ENCODE measurements at regions not wholly inside any gene's neighbourhood (a gene's known extent, or its start where the extent isn't known, plus 50 kb on each side); places are given as distances from the start of the nearest gene placed in this dataset.

DNA sequence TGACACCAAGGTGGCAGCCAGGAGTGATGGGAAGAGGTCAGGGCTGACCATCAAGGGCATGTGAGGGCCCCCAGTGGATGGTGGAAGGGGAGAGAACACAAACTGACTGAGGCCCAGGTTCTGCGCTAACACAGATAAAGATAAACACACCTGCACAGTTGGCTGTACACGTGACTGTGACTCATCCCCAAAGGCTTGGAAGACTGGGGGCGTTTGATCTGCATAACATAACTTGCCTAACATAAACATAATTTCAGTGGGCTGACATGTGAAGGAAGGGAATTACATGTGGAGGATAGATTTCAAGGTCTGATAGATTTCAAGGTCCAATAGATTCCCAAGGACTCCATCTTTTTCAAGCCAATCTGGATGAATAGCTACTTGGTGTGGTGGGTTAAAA lies 100.9 kb upstream of the TNRC6C start:
- DNase-seq (ENCODE audit: low spot score): no peak

DNA sequence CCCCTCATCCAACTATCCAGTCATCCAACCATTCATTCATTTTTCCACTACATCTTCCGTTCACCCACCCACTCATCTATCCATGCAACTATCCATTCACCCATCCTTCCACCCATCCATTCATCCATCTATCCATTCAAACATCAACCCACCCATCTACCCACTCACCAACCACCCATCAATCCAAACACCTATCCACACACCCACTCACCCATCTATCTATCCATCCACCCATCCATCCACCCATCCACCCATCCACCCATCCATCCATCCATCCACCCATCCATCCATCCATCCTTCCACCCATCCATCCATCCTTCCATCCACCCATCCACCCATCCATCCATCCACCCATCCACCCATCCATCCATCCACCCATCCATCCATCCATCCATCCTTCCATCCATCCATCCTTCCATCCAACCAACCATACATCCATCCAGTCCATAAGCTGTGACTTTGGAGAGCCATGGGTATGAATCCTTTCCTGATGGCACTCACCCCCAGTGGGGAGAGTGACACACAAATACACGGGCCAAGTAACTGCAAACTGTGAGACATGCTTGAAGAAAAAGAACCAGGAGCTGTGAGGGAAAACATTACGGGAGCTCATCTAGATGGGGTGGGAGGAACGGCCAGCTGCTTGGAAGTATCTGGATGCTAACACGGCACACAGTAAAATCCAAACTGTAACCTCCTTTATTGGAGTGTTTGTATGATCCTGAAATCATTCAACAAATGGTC lies 100.0 kb upstream of the TNRC6C start:
- no peak for DNase-seq (ENCODE audit: low spot score)

DNA sequence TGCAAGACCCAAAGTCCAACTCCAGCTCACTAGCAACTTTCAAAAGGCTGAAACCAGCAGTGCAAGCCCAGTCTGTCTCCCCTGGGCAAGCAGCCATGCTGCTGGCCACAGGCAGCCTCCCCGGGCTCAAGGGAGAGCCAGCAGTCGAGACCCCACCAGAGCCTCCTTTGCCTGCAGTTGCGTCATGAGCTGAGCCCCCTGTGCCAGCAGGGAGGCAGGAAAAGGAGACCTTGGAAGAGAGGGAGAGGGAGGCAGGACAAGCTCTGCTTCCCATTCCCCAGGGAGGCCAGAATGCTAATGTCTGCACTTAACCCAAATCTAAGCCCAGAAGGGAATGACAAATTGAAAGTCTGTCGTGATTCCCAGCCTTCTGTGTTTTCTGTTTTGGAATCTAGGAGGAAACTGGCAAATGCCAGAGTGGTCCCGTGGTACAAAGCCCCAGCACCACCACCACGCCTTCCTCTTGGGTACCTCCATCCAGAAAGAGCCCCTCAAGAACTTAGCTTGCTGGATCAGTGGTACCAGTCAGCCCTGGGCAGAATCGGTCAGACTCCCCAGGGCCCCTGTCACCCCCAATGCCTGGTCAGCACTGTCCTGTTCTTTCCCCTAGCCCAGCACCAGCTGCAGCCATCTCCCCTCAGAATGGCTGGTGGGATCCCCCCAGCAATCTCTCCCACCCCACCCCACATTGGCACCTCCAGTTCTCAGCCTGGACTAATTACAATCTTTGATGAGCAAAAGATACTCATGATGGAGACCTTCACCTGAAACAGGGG lies 99.3 kb upstream of the TNRC6C start:
- DNase-seq (ENCODE audit: low spot score): no peak

DNA sequence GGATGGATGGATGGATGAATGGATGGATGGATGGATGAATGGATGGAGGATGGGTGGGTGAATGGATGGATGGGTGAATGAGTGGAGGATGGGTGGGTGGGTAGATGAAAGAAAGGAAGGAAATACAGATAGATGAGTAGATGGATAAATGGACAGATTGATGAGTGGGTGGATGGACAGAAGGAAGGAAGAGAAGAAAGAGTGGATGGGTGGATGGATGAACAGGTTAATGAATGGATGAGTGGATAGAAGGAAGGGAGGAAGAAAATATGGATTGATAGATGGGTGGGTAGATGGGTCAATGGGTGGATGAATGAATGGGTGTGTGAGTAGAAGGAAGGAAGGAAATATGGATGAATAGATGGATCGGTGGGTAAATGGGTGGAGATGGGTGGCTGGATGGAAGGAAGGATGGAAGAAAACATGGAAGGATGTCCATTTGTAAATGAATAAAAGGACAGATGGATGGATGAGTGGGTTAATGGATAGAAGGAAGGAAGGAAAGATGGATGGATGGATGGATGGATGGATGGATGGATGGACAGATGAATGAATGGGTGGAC lies 97.3 kb upstream of the TNRC6C start:
- DNase-seq (ENCODE audit: low spot score): no peak

DNA sequence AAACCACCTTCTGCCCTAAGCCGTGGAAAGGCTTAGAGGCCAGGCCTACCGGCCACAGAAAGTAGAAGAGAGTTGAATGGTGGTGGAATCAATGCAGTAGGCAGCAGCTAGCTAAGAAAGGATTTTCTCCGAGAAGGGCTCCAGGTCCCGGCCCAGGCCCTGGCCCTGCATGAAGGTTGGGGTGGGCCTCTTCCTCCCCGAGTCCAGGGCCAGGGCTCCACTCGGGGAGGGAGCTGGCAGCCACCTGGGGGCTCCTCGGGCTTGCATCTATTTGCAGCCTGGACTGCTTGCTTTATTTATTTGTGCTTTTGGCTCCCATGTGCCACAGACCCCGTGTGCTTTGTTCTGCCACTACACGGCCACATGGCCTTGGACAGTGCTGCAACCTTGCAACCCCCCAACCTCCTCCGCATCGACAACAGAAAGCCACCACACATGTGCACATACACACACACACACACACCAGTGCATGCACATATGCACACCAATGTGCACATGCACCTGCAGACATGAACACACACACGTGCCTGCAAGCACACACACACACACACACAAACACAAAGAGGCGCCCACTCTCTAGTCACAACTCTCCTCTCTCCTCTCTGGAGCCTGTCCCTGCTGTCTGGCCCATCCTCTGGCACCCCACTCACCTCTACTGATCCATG lies 96.4 kb upstream of the TNRC6C start:
- no peak for DNase-seq (ENCODE audit: low spot score)

DNA sequence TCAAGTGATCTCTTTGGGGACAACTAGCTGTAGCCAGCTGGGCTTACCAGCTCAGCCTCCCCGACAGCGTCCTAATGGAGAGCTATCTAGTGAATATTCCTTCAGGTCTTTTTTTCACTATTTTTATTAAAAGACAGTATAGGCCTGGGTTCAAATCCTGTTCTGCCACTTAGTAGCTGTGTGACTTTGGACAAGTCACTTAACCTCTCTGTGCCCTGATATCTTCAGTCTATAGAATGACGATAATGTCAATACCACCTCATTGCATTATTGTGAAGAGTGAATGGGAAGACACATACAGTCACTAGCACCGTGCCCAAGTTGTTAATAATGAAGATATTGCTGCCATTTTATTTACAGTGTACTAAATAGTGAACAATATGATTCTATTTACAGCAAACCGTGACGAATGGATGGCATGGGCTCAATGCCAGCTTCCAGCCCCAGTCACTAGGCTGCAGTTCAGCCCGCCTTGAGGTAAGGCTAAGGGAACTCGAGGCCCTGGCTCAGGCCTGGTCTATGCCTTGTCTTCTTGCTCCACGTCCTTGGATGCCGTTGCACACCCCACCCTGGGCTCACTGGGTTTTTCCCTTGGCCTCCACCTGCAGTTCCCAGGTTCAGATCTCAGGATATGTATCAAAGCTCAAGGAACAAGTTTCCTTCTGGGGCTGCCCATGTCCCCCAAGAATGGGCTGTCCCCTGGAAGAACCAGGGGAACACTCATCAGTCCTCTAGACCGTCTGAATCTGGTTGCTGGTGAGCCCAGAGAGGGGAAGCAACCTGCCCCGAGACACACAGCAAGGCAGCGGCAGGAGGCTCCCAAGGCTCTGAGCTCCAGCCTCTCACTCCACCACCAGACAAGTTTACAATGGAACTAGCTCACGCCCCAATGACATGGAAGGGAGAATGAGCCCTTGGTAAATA lies 95.4 kb upstream of the TNRC6C start:
- no peak for DNase-seq (ENCODE audit: low spot score)

DNA sequence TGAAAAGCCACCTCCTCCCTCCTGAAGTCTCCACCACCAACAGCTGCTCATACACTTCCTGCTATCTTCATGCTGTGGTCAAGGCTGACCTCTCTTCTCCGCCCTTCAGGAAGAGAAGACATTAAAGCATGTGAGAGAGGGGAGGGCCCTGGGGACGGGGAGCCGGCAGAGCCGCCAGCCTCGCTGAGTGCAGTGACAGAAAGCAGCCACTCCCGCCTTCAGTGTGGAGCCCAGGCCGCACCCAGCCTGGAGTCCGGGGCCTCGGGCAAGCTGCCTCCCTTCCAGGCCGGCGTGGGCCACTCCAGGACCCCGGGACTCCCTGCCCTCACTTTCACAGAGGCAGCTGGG lies 94.7 kb upstream of the TNRC6C start:
- peak; percentile 46 for DNase-seq (ENCODE audit: low spot score)

DNA sequence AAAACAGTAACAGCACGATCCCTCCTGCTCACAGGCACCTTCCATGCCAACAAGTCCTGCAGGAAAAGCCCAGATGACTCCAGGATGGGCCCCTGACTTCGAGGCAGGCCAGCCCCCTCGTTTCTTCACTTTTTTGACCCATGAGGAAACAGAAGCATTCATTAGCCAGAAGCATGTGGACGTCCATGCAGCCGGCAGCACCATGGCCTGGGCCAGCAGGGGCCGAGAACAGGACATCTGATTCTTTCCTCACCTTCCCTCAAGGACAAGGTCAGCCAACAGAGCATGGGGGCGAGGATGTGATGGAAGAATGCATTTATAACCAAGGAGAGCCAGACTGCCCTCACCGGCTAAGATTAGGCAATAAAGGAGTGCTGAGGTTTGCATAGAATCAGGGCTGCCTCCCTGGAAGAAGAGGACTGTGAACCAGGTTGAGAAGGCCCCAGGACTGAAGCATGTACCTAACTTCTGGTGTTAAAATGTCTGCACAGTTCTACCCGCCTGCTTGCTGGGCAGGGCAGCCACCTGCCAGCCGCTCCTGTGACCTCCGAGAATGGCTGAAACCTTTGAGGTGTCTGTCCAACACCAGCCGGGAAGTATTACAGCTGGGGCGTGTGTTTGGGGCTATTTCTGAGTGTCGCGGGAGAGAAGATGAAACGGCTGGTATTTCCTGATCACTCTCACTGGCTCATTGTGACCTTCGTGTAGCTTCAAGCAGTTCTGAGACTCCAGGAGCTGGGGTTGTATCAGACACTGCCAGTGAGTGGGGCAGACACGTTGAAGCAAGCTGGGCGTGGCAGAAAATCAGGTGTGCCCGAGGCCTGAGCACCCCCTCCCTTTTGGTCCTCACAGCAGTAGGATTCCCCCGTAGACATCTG lies 94.0 kb upstream of the TNRC6C start:
- no peak for DNase-seq (ENCODE audit: low spot score)

DNA sequence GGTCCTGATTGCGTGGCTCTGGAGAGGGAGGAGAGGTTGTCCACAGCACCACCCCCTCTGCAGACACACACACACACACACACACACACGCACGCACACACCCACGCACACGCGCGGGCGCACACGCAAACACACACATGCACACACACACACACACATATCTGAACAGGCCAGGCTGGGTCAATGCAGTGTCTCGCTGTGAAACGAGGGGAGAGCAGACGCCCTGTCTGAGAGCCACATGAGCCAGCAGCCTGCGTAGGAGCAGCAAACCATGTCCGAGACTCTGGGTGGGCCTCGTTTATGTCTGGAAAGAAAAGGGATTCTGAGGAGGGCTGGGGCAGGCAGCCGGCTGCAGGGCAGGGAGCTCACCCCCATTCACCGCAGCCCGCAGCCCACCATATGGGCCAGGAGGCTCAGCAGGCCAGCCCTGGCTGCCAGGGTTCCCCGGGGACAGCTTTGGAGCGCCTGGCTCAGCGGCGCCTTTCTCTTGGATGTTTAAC lies 93.3 kb upstream of the TNRC6C start:
- peak; percentile 48 for DNase-seq (ENCODE audit: low spot score)

DNA sequence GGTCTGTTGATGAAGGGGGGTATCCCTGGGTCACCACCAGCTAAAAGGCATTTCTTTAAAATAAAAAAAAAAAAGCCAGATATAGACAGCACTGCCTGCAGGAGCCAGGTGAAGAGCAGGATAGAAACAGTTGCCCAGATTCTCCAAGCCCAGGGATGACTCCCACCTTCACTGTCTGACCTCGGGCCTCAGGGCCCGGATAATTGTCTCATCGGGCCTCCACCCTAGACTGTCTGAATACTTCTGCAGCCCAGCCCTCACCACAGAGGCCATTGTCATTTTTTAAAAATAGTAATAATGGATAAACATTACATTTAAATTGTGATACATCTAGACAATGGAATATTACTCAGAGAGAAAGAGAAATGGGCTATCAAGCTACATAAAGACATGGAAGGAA lies 92.8 kb upstream of the TNRC6C start:
- DNase-seq (ENCODE audit: low spot score): no peak

DNA sequence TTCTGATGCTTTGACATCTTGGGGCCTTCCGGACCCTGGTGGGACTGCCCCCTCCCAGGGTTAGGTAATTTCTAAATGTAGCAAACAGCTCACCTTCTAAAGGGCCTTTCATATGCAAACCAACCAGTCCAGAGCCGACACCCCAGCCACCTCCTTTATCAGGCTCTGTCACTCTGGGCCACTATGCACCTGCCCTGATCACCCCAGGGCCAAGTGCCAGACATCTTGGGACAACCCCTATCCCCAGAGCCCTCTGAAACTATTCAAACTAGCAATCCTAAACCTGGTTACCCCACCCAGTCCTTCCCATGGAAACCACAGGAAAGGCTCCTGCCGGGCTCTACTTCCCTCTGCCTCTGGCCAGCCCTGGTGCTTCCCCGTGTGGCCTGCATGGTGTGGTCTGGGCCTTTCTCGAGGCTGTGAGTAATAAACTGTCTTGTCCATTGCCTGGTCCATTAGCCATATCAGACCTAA lies 91.2 kb upstream of the TNRC6C start:
- no peak for DNase-seq (ENCODE audit: low spot score)

DNA sequence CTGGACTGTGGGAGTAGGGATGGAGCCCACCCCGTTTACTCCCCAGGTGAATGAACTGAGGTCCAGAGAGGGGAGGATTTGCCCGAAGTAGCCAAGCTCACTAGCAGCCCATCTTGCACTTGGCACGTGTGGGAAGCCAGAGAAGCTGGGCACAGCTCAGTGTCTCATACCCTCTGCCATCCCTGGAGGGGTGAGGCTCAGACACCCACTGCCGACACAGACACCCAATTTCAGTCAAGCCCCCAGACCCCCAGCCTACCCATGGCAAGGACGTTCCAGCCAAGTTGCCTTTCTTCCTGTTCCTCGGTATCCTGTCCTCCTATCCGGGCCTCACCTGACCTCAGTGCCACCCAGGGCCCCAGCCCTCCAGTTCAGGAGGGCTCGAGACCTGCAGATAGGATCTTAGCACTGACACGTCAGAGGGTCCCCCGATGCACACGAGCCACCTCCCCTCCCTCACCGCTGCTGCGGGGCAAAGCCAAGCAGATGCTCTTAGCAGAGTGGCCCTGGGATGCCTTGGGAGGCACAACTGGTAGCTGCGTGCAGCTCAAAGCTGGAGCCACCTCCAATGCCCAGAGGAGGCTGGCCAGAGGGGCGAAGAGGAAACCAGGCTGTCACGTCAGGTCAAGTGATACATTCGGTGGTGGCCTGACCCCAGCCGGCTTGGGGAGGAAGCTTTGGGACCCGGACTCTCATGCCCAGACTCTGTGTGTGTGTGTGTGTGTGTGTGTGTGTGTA lies 90.4 kb upstream of the TNRC6C start:
- no peak for DNase-seq (ENCODE audit: low spot score)

DNA sequence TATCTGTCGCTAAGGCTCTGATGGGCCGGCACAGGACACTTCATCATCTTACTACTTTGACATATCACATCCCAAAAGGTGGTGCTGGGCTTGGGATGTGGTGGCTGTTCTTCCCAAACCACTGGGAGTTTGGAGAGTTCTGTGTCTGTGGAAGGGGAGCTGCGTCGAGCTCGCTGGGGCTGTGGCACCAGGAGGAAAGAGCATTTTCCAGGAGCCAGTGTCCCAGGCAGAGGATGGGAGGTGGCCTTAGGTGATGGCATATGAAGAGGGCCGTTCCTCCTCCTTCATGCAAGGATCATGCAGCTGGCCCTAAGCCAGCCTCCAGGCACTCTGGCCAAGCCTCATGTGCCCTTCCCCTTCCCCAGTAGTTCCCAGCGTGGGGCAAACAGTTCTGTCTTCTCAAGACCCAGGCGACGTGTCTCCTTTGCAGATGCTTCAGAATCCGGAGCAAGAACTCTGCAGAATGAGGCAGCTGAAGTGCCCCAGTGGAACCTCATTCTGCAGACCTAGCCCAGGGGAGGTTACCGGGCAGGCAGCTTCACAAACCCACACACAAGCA lies 89.4 kb upstream of the TNRC6C start:
- DNase-seq (ENCODE audit: low spot score): no peak

DNA sequence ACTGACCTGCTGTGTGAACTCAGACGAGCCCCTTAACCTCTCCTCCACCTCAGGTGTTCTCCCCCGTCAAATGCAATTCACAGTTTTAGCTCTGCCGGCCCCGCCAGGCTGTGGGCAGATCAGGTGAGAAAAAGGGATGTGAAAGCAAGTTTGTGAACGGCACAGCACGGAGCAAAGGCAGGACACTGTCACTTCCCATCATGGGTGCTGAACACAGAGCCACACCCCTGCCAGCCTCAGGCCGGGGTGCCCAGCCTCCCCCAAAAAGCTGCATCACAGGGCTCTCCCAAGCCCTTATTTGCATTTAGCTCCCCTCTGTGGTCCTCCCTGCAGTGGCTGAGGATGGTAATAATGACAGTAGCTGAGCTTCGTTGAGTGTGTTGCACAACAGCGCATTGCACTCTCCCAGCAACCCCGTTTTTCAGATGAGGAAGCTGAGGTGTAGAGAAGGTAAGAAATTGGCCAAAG lies 88.8 kb upstream of the TNRC6C start:
- DNase-seq (ENCODE audit: low spot score): no peak

DNA sequence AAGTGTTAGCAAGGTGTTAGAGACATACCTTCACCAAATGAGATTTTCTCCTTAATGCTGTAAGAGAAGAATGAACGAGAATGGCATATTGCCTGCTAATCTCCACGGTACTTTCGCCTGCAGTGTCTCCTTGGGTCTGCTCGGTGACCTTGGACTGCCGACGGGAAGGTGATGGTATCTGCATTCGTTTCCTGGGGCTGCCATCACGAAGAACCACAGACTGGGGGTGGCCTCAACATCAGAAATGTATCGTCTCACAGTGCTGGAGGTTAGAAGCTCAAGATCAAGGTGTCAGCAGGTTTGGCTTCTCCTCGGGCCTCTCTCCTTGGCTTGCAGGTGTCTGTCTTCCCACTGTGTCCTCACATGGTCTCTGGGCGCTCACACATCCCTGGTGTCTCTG lies 86.3 kb upstream of the TNRC6C start:
- no peak for DNase-seq (ENCODE audit: low spot score)

DNA sequence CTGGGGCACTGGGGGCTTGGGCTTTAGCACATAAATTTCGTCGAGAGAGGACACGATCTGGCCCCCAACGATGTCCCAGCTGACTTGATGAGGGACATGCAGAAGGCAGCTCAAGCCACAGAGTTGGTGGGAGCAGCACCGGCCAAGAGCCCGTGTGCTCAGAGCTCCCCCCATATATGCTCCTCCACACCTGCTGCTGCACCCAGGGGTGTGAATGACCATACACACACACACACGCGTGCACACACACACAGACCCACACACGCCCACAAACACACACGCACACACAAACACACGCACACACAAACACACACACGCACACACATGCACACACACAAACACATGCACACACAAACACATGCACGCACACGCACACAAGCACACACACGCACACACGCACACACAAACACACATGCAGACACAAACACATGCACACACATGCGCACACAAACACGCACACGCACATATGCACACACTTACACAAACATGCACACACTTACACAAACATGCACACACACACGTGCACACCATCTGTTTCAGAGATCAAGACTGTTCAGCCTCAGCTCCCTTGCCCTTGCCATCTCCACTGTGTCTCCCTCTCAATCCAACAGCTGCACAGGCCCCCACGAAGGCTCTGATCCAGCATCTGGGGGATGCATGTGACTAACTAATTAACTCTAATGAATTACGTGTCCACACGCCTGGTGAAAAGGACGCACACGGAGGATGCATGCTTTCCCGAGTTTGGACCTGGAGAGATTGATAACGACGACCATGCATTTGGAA lies 85.6 kb upstream of the TNRC6C start:
- no peak for DNase-seq (ENCODE audit: low spot score)

DNA sequence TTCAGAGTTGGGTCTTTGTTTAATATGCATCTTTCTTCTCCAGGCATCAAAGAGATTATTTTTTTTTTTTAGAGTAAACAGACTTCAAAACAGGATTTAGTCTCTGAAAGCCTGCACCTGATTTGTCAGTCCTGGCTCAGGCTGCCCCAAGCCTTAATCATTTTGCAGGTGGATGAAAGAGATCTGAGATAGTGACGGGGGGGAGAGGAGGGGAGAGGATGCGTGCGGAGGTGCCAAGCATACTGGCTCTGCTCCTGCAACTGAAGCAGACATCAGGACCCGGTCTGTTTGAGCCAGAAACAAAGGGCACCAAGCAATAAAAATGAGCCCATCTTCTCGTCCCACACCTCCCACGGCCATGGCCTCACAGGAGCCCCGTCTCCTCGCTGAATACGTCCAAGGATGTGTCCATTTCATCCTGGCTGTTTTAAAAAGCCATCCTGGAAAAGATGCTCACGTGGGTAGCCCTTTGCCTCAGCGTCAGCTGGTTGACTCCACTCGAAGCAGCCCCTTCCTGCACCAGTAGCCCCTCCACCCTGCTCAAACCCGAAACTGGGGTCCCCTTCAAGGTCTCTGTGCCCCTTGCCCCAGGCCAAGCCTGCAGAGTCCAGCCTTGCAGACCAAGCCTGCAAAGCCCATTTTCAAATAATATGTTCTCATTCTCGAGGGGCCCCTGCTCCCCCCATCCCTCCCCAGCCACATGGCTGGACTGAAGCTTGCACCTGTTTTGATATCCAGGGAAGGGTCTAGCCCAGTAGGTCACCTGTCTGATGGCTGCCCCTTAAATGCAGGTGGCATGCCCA lies 84.8 kb upstream of the TNRC6C start:
- no peak for DNase-seq (ENCODE audit: low spot score)

Measured in AG20443 (cell line).